EL (cell line): ENCODE measurements at regions not wholly inside any gene's neighbourhood (a gene's known extent, or its start where the extent isn't known, plus 50 kb on each side); places are given as distances from the start of the nearest gene placed in this dataset.

Source experiments
- DNase-seq: peaks from one replicate; pipeline ENCODE4 v3.0.0-alpha.2; 2016

GRCh38 chr1:115491298-115492018, 150.3 kb upstream of the VANGL1 start:
- no peak for DNase-seq

GRCh38 chr1:115479055-115479482, 141.0 kb upstream of the NGF start:
- DNase-seq, result no peak

- DNase-seq, result no peak
Observed at GRCh38 chr1:115477071-115477470, 139.0 kb upstream of the NGF start.

- DNase-seq, result peak; percentile 47
Observed at GRCh38 chr1:115476616-115477015, 138.6 kb upstream of the NGF start.

GRCh38 chr1:115475901-115476300, 137.9 kb upstream of the NGF start:
- DNase-seq, result no peak

GRCh38 chr1:115475252-115475651, 137.2 kb upstream of the NGF start:
- DNase-seq, result no peak

- DNase-seq, result no peak
Observed at GRCh38 chr1:115473986-115474565, 136.0 kb upstream of the NGF start.

- peak; percentile 90 for DNase-seq
Observed at GRCh38 chr1:115469703-115470476, 131.8 kb upstream of the NGF start.

- DNase-seq, result no peak
Observed at GRCh38 chr1:115467790-115468189, 129.7 kb upstream of the NGF start.

GRCh38 chr1:115467196-115467595, 129.1 kb upstream of the NGF start:
- no peak for DNase-seq

- peak; percentile 40 for DNase-seq
Observed at GRCh38 chr1:115466433-115466832, 128.4 kb upstream of the NGF start.

- DNase-seq, result no peak
Observed at GRCh38 chr1:115465802-115466363, 127.8 kb upstream of the NGF start.

GRCh38 chr1:115463347-115463746, 125.3 kb upstream of the NGF start:
- DNase-seq, result no peak

- no peak for DNase-seq
Observed at GRCh38 chr1:115462566-115463076, 124.6 kb upstream of the NGF start.

GRCh38 chr1:115461526-115461925, 123.5 kb upstream of the NGF start:
- no peak for DNase-seq

GRCh38 chr1:115459161-115459560, 121.1 kb upstream of the NGF start:
- no peak for DNase-seq

- no peak for DNase-seq
Observed at GRCh38 chr1:115458426-115459114, 120.5 kb upstream of the NGF start.

- DNase-seq, result no peak
Observed at GRCh38 chr1:115457289-115457688, 119.2 kb upstream of the NGF start.

GRCh38 chr1:115456441-115456961, 118.5 kb upstream of the NGF start:
- peak; percentile 77 for DNase-seq

- DNase-seq, result peak; percentile 42
Observed at GRCh38 chr1:115454837-115455511, 116.9 kb upstream of the NGF start.

- DNase-seq, result no peak
Observed at GRCh38 chr1:115453666-115454065, 115.6 kb upstream of the NGF start.
